GM13977 (cell line): ENCODE measurements at regions not wholly inside any gene's neighbourhood (a gene's known extent, or its start where the extent isn't known, plus 50 kb on each side); places are given as distances from the start of the nearest gene placed in this dataset.

Experiments used
- DNase-seq: peaks from one replicate; pipeline ENCODE4 v3.0.0; 2012; ENCODE audit warnings: low spot score
- in situ Hi-C: fragments of 300-500 bp; cut with MboI; formaldehyde crosslinking; loops from one replicate; pipeline ENCODE4 v1.12.0; 2022; ENCODE audit warnings: low sequenced_read_pairs, low pct_unique_long_range_greater_than_20kb, mixed read lengths, inconsistent platforms; ENCODE audit not compliant: unreplicated experiment
- TF ChIP-seq, protein P1 (sequence below): IDR thresholded peaks from 2 replicates; pipeline ENCODE4 v1.5.1; 2012; ENCODE audit warnings: mild to moderate bottlenecking, control low read depth; ENCODE audit not compliant: insufficient read depth; ENCODE audit errors: extremely low read depth, missing control alignments

GRCh38 chr5:71771191-71771590, 52.1 kb downstream of the CARTPT start:
- no peak for DNase-seq
- TF ChIP-seq, protein P1, sequence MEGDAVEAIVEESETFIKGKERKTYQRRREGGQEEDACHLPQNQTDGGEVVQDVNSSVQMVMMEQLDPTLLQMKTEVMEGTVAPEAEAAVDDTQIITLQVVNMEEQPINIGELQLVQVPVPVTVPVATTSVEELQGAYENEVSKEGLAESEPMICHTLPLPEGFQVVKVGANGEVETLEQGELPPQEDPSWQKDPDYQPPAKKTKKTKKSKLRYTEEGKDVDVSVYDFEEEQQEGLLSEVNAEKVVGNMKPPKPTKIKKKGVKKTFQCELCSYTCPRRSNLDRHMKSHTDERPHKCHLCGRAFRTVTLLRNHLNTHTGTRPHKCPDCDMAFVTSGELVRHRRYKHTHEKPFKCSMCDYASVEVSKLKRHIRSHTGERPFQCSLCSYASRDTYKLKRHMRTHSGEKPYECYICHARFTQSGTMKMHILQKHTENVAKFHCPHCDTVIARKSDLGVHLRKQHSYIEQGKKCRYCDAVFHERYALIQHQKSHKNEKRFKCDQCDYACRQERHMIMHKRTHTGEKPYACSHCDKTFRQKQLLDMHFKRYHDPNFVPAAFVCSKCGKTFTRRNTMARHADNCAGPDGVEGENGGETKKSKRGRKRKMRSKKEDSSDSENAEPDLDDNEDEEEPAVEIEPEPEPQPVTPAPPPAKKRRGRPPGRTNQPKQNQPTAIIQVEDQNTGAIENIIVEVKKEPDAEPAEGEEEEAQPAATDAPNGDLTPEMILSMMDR = no peak
- in situ Hi-C loops = loop anchor here (25.0 kb wide), 1 partner anchor 259 kb away; no protein-coding TSS in a partner anchor

DNA sequence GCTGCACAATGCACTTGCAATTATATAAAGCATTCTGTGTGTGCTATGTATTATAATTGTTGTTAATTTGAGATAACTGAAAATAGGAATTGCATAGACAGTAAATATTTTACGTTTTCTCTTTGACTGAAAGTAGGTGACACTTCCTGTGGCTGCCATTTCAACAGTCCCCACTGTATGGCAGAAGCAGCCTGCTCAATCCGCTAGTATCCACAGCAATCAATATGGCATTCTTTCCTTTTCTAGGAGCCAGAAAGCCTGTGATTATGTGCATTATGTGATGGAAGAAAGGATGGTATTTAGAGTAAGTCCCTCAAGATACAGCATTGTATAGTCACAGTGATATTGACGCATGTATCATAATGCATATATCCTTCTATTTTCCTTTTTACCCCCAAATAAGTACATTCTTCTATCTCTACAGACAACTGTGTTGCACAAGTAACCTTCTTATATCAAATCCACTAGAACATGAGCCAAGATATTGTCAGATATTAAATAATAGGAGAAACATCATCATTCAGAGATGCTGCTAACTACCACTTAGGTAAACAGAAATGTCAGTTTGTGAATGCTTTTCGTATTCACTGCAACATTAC, 59.7 kb downstream of the CARTPT start:
- DNase-seq = no peak
- TF ChIP-seq, protein P1 = peak; percentile 58
- in situ Hi-C loops = loop anchor here (25.0 kb wide), 2 partner anchors 234 to 534 kb away; partner anchors contain the start of genes MRPS27 and PTCD2

DNA sequence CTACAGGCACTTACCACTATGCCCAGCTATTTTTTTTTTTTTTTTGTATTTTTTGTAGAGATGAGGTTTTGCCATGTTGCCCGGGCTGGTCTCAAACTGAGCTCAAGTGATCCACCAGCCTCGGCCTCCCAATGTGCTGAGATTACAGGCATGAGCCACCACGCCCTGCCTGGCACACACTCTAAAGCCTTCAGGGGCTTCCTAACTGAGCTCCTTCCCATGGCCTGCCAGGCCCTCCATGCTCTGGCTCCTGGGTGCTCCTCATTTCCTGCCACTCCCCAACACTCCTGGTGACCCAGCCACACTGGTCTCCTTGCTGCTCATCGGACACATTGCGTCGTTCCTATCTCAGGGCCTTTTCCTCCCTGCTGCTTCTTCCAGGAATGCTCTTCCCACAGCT, 61.5 kb downstream of the CARTPT start:
- in situ Hi-C loops = loop anchor here (25.0 kb wide), 2 partner anchors 232 to 532 kb away; partner anchors contain the start of genes MRPS27 and PTCD2
- DNase-seq = no peak
- TF ChIP-seq, protein P1 = no peak

GRCh38 chr5:71782393-71782770, 63.3 kb downstream of the CARTPT start:
- TF ChIP-seq, protein P1 = no peak
- no peak for DNase-seq
- in situ Hi-C loops = loop anchor here (25.0 kb wide), 2 partner anchors 230 to 530 kb away; partner anchors contain the start of genes MRPS27 and PTCD2

- TF ChIP-seq, protein P1 = peak; percentile 88
- in situ Hi-C loops = loop anchor here (25.0 kb wide), 2 partner anchors 229 to 529 kb away; partner anchors contain the start of genes MRPS27 and PTCD2
- peak; percentile 68 for DNase-seq
These were observed 64.0 kb downstream of the CARTPT start for GRCh38 chr5:71782771-71783770.

DNA sequence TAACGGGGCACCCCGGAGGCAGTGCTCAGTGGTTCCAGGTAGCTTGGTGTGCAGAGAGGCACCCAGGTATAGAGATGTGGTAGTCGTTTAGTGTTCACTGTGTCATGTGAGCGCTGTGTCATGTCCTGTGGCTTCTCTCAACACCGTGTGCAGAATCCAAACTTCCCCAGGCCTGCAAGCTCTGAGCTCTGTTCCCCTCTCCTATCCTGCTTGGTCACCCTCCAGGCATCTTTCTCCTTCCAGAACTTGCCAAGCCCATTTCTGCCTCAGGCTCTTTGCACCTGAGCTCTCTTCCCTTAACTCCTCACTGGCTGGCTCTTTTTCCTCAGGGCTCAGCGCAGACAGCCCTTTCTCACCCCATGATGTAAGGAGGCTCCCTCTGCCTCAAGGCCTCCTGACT, 64.8 kb downstream of the CARTPT start:
- DNase-seq = no peak
- TF ChIP-seq, protein P1 = no peak
- in situ Hi-C loops = loop anchor here (25.0 kb wide), 2 partner anchors 228 to 528 kb away; partner anchors contain the start of genes MRPS27 and PTCD2
